ENCODE measurements at regions not wholly inside any gene's neighbourhood (a gene's known extent, or its start where the extent isn't known, plus 50 kb on each side); places are given as distances from the start of the nearest gene placed in this dataset.

DNA sequence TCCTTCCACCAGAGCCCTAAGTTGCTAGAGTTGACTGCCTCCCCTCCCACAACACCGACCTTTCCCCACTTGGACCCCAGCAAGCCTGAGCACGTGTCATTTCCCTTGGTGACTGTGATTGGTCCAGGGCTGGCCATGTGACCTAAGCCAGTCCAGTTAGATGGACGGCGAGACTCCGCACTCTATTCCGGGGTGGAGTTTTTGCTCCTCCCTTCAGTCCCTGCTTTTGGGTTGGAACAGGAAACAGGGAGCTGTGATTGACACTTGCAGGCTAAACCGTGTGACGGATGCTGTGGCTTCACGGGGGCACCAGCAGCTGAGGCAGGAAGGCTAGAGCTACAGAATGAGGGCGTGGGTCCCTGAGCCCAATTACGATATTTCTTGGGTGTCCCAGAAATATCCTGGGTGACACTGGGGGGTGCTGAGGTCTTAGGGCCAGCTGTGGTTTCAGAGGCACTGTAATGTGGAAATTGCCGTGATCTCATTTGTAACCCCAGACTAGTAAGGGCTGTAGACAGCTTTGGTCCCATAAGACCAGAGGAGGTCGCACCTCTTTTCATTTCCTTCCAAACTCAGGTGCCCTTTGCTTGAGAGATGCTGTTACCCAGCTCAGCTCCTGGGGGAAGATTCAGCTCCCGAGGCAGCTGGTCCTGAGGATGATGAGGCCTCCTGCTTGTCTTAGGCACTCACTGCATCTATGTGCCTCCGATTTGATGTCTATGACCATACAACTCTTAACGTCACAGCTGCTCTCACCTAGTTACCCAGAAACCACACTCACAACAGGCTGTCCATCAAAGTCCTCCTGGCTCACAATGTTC lies 102.7 kb upstream of the NPTX2 start:
- no peak for DNase-seq

DNA sequence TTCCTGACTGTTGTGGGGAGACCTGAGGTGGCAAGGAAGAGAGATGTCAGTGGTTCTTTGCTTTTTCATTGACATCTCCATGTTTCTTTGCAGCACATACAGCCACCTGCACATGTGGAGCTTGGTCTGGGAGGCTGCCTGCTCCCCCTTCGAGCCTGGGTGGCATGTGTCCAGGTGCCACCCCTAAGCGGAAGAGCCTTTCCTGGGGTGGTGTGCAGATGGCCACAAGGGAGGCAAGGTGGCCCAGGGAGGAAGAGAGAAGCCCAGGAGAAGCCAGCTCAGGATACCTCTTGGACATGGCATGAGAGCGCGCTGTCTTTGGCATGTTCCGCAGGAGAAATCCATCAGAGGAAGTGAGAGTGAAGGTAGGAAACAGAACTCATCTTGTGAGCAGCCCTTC lies 105.9 kb upstream of the NPTX2 start:
- DNase-seq: no peak

- no peak for DNase-seq
Measured at GRCh38 chr7:98509836-98510235, 107.2 kb upstream of the NPTX2 start.

- DNase-seq: no peak
Measured at GRCh38 chr7:98506471-98506870, 105.6 kb upstream of the BAIAP2L1 start.

- DNase-seq: no peak
Measured at GRCh38 chr7:98500764-98501163, 99.9 kb upstream of the BAIAP2L1 start.

- no peak for DNase-seq
Measured at GRCh38 chr7:98496618-98497017, 95.7 kb upstream of the BAIAP2L1 start.

- DNase-seq: no peak
Measured at GRCh38 chr7:98495200-98495955, 94.5 kb upstream of the BAIAP2L1 start.

GRCh38 chr7:98493030-98493778 lies 92.3 kb upstream of the BAIAP2L1 start:
- no peak for DNase-seq

- DNase-seq: no peak
Measured at GRCh38 chr7:98488167-98488566, 87.3 kb upstream of the BAIAP2L1 start.

- DNase-seq: no peak
Measured at GRCh38 chr7:98483964-98484545, 83.2 kb upstream of the BAIAP2L1 start.

GRCh38 chr7:98483276-98483963 lies 82.5 kb upstream of the BAIAP2L1 start:
- DNase-seq: no peak

DNA sequence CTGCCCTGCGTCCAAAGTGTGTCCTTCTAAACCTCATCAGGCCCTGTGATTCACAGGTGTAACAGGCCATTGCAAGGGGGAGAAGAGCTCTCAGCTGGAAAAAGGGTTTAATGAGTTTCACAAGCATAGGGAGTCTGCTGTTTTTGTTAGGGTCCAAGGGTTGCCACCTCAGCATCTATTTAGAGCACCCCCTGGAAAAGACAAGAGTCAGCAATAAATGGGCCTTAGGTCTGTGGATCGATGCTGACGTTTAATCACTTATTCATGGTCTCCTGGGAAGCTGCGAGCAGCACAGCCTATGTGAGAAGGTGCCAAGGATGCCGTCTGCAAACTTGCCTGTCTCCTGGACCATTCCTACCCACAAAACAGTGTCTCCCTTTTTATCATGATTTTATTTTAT lies 78.4 kb upstream of the BAIAP2L1 start:
- no peak for DNase-seq

DNA sequence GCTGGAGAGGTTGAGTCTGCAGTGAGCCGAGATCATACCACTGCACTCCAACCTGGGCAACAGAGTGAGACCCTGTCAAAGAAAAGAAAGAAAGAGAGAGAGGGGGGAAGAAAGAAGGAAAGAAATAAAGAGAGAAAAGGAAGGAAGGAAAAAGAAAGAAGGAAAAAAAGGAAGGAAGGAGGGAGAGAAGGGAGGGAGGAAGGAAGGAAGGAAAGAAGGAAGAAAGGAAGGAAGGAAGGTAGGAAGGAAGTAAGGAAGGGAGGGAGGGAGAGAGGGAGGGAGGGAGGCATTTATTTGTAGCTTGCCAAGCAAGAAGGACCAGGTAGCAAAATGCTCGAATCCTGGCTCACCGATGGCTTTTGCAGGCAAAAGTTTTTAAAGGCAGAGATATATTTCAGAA lies 74.5 kb upstream of the BAIAP2L1 start:
- no peak for DNase-seq

- DNase-seq: no peak
Measured at GRCh38 chr7:98474558-98474957, 73.7 kb upstream of the BAIAP2L1 start.

- DNase-seq: no peak
Measured at GRCh38 chr7:98472521-98472954, 71.6 kb upstream of the BAIAP2L1 start.

DNA sequence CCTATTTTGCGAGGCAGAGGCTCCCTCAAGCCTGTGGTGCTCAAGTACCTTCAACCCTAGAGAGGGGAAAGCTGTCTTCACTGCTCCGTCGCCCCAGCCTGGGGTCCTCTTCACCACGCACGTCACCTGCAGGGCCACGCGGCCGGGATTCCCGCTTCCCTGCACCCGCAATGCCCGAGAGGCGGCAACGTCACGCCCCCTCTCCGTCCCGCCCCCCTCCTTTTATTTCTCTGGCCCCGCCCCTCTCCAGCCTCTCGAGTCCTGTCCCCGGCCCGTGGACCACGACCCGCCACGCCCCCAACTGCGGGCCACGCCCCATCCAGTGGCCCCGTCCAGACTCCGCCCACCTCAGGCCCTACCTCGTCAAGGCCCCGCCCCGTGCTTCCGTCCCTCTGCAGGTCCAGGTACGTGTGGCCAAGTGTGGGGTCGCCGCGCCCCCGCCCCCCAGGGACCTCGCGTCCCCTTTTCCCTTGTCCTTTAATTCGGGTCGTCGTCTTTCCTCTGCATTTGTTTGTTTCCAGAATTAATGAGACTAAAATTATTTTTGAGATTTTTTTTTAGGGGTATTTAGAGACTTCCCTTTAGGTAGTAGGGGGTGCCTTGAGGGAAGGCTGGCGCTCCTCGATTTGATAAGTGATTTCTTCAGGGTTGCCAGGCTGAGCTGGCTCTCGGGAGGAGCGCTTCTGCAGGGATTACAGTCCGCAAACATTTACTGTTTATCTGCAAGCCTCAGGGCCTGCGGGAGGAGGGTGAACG lies 69.8 kb upstream of the BAIAP2L1 start:
- DNase-seq: no peak

DNA sequence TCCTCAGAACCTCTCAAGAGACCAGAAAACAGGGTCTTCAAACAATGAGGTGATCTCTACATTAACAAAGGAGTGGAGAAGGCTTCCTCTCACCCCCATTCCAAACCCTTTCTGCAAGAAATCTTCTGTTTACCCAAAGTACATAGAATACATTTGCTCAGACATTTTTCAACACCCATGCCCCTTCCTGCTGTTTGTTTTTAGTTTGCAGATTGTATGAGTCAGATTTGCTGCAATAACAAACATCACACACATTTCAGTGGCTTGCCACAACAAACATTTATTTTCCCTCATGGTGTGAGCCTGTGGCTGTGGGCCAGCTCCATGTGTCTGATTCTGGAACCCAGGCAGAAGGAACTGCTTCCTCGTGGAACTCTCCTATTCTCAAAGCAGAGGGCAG lies 68.2 kb upstream of the BAIAP2L1 start:
- DNase-seq: no peak

GRCh38 chr7:98467570-98468312 lies 66.9 kb upstream of the BAIAP2L1 start:
- DNase-seq: no peak

DNA sequence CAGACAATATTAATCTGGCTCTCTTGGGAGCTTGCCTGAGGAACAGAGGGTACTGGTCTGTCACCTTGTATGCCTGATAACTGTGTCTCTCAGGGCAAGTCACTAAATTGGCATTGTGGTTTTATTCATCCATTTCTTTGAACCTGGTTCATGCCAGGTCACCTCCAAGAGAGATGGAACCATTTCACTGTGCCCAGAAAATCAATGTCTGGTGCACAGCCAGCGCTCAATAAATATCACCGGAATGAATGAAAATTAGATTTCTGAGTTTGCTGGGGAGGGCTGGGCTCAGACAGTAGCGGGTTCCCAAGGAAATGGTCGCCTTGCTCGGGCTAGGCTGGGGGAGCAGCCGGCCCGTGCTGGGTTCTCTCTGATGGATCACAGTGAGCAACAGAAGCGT lies 64.1 kb upstream of the BAIAP2L1 start:
- DNase-seq: no peak

- DNase-seq: no peak
Measured at GRCh38 chr7:98464558-98464940, 63.7 kb upstream of the BAIAP2L1 start.

All from NCI-H1092 (cell line).